ENCODE measurements at regions not wholly inside any gene's neighbourhood (a gene's known extent, or its start where the extent isn't known, plus 50 kb on each side); places are given as distances from the start of the nearest gene placed in this dataset.

- peak overlapping the region; percentile 36 for H3K27ac Mint-ChIP-seq
- H3K27me3 Mint-ChIP-seq: no peaks in the 10 kb centered on the region
- no peaks in the 10 kb centered on the region for H3K9me3 Mint-ChIP-seq
- peaks cover 46% of the 10 kb centered on the region for H3K36me3 Mint-ChIP-seq (ENCODE audit: low read depth)
- peaks cover 90% of the 10 kb centered on the region for H3K4me1 Mint-ChIP-seq (ENCODE audit: low read depth)
- peak overlapping the region; percentile 35 for H3K4me3 Mint-ChIP-seq
Measured at GRCh38 chrX:45799576-45799975, 598.9 kb upstream of the DIPK2B start.

GRCh38 chrX:45795546-45795945 is 594.9 kb upstream of the DIPK2B start:
- H3K4me3 Mint-ChIP-seq: no peak overlapping the region
- no peaks in the 10 kb centered on the region for H3K9me3 Mint-ChIP-seq
- H3K4me1 Mint-ChIP-seq (ENCODE audit: low read depth): peaks cover 80% of the 10 kb centered on the region
- no peaks in the 10 kb centered on the region for H3K27me3 Mint-ChIP-seq
- H3K27ac Mint-ChIP-seq: no peak overlapping the region
- peaks cover 65% of the 10 kb centered on the region for H3K36me3 Mint-ChIP-seq (ENCODE audit: low read depth)

- Mint-ChIP-seq H3K27me3 (no peaks in the 10 kb centered on the region), H3K9me3 (no peaks in the 10 kb centered on the region), H3K27ac (peak overlapping the region; percentile 81), H3K4me3 (peak overlapping the region; percentile 12), H3K4me1 (ENCODE audit: low read depth) (peaks cover 81% of the 10 kb centered on the region), H3K36me3 (ENCODE audit: low read depth) (peaks cover 66% of the 10 kb centered on the region)
Measured at GRCh38 chrX:45794995-45795337, 594.3 kb upstream of the DIPK2B start.

GRCh38 chrX:45794323-45794994 is 593.8 kb upstream of the DIPK2B start:
- Mint-ChIP-seq H3K27me3 (no peaks in the 10 kb centered on the region), H3K9me3 (no peaks in the 10 kb centered on the region), H3K4me3 (peak overlapping the region; percentile 12), H3K4me1 (ENCODE audit: low read depth) (peaks cover 76% of the 10 kb centered on the region), H3K27ac (peak overlapping the region; percentile 81), H3K36me3 (ENCODE audit: low read depth) (peaks cover 66% of the 10 kb centered on the region)

- no peaks in the 10 kb centered on the region for H3K27me3 Mint-ChIP-seq
- H3K4me1 Mint-ChIP-seq (ENCODE audit: low read depth): peaks cover 68% of the 10 kb centered on the region
- H3K36me3 Mint-ChIP-seq (ENCODE audit: low read depth): peaks cover 64% of the 10 kb centered on the region
- H3K27ac Mint-ChIP-seq: peak overlapping the region; percentile 79
- no peaks in the 10 kb centered on the region for H3K9me3 Mint-ChIP-seq
- H3K4me3 Mint-ChIP-seq: no peak overlapping the region
Measured at GRCh38 chrX:45788941-45789348, 588.3 kb upstream of the DIPK2B start.

- Mint-ChIP-seq H3K4me3 (no peak overlapping the region), H3K9me3 (no peaks in the 10 kb centered on the region), H3K27me3 (no peaks in the 10 kb centered on the region), H3K4me1 (ENCODE audit: low read depth) (peaks cover 69% of the 10 kb centered on the region), H3K27ac (no peak overlapping the region), H3K36me3 (ENCODE audit: low read depth) (peaks cover 65% of the 10 kb centered on the region)
Measured at GRCh38 chrX:45788315-45788714, 587.6 kb upstream of the DIPK2B start.

- Mint-ChIP-seq H3K4me3 (no peak overlapping the region), H3K4me1 (ENCODE audit: low read depth) (peaks cover 79% of the 10 kb centered on the region), H3K27ac (peak overlapping the region; percentile 14), H3K36me3 (ENCODE audit: low read depth) (peaks cover 64% of the 10 kb centered on the region), H3K9me3 (no peaks in the 10 kb centered on the region), H3K27me3 (no peaks in the 10 kb centered on the region)
Measured at GRCh38 chrX:45784590-45784989, 583.9 kb upstream of the DIPK2B start.

- H3K4me3 Mint-ChIP-seq: peak overlapping the region; percentile 5
- H3K27me3 Mint-ChIP-seq: no peaks in the 10 kb centered on the region
- peaks cover 67% of the 10 kb centered on the region for H3K36me3 Mint-ChIP-seq (ENCODE audit: low read depth)
- peaks cover 81% of the 10 kb centered on the region for H3K4me1 Mint-ChIP-seq (ENCODE audit: low read depth)
- H3K27ac Mint-ChIP-seq: peak overlapping the region; percentile 70
- no peaks in the 10 kb centered on the region for H3K9me3 Mint-ChIP-seq
Measured at GRCh38 chrX:45783002-45783401, 582.3 kb upstream of the DIPK2B start.

- Mint-ChIP-seq H3K27ac (no peak overlapping the region), H3K36me3 (ENCODE audit: low read depth) (peaks cover 69% of the 10 kb centered on the region), H3K4me1 (ENCODE audit: low read depth) (peaks cover 81% of the 10 kb centered on the region), H3K9me3 (no peaks in the 10 kb centered on the region), H3K27me3 (no peaks in the 10 kb centered on the region), H3K4me3 (no peak overlapping the region)
Measured at GRCh38 chrX:45781901-45782553, 581.4 kb upstream of the DIPK2B start.

GRCh38 chrX:45778616-45779015 is 577.9 kb upstream of the DIPK2B start:
- Mint-ChIP-seq H3K27ac (no peak overlapping the region), H3K36me3 (ENCODE audit: low read depth) (peaks cover 54% of the 10 kb centered on the region), H3K9me3 (no peaks in the 10 kb centered on the region), H3K4me1 (ENCODE audit: low read depth) (peaks cover 89% of the 10 kb centered on the region), H3K4me3 (no peak overlapping the region), H3K27me3 (no peaks in the 10 kb centered on the region)

- peaks cover 91% of the 10 kb centered on the region for H3K4me1 Mint-ChIP-seq (ENCODE audit: low read depth)
- H3K9me3 Mint-ChIP-seq: no peaks in the 10 kb centered on the region
- no peaks in the 10 kb centered on the region for H3K27me3 Mint-ChIP-seq
- peak overlapping the region; percentile 9 for H3K4me3 Mint-ChIP-seq
- H3K27ac Mint-ChIP-seq: peak overlapping the region; percentile 84
- peaks cover 44% of the 10 kb centered on the region for H3K36me3 Mint-ChIP-seq (ENCODE audit: low read depth)
Measured at GRCh38 chrX:45777366-45777765, 576.7 kb upstream of the DIPK2B start.

GRCh38 chrX:45775468-45775867 is 574.8 kb upstream of the DIPK2B start:
- peaks cover 94% of the 10 kb centered on the region for H3K4me1 Mint-ChIP-seq (ENCODE audit: low read depth)
- H3K4me3 Mint-ChIP-seq: peak overlapping the region; percentile 13
- H3K27me3 Mint-ChIP-seq: no peaks in the 10 kb centered on the region
- H3K9me3 Mint-ChIP-seq: no peaks in the 10 kb centered on the region
- H3K36me3 Mint-ChIP-seq (ENCODE audit: low read depth): peaks cover 42% of the 10 kb centered on the region
- peak overlapping the region; percentile 45 for H3K27ac Mint-ChIP-seq

GRCh38 chrX:45774961-45775360 is 574.3 kb upstream of the DIPK2B start:
- peaks cover 37% of the 10 kb centered on the region for H3K36me3 Mint-ChIP-seq (ENCODE audit: low read depth)
- no peaks in the 10 kb centered on the region for H3K9me3 Mint-ChIP-seq
- no peaks in the 10 kb centered on the region for H3K27me3 Mint-ChIP-seq
- peaks cover 94% of the 10 kb centered on the region for H3K4me1 Mint-ChIP-seq (ENCODE audit: low read depth)
- no peak overlapping the region for H3K4me3 Mint-ChIP-seq
- H3K27ac Mint-ChIP-seq: peak overlapping the region; percentile 55

GRCh38 chrX:45773572-45773971 is 572.9 kb upstream of the DIPK2B start:
- H3K9me3 Mint-ChIP-seq: no peaks in the 10 kb centered on the region
- peaks cover 36% of the 10 kb centered on the region for H3K36me3 Mint-ChIP-seq (ENCODE audit: low read depth)
- no peaks in the 10 kb centered on the region for H3K27me3 Mint-ChIP-seq
- H3K4me1 Mint-ChIP-seq (ENCODE audit: low read depth): peaks cover 80% of the 10 kb centered on the region
- peak overlapping the region; percentile 21 for H3K27ac Mint-ChIP-seq
- no peak overlapping the region for H3K4me3 Mint-ChIP-seq

GRCh38 chrX:45771560-45772340 is 571.1 kb upstream of the DIPK2B start:
- no peaks in the 10 kb centered on the region for H3K9me3 Mint-ChIP-seq
- H3K4me1 Mint-ChIP-seq (ENCODE audit: low read depth): peaks cover 69% of the 10 kb centered on the region
- no peaks in the 10 kb centered on the region for H3K27me3 Mint-ChIP-seq
- H3K27ac Mint-ChIP-seq: peak overlapping the region; percentile 95
- peak overlapping the region; percentile 94 for H3K4me3 Mint-ChIP-seq
- H3K36me3 Mint-ChIP-seq (ENCODE audit: low read depth): peaks cover 39% of the 10 kb centered on the region
